HG03565 (cell line): ENCODE measurements at regions not wholly inside any gene's neighbourhood (a gene's known extent, or its start where the extent isn't known, plus 50 kb on each side); places are given as distances from the start of the nearest gene placed in this dataset.
A peak's percentile ranks its signal among the peaks of the same experiment; 100 is the strongest.
"Not testable (repeated sequence)": the region's sequence is repeated elsewhere in the genome, so short reads cannot be mapped to it uniquely, and the experiment has no call there.

Experiments
- ATAC-seq: cut with Tn5 transposase; IDR thresholded peaks from one replicate; pipeline ENCODE4 v1.9.1; 2021; ENCODE audit warnings: mild to moderate bottlenecking, moderate library complexity; ENCODE audit not compliant: unreplicated experiment

- ATAC-seq: not testable (repeated sequence)
Measured at GRCh38 chr21:5013455-5014304, 5507.7 kb upstream of the TPTE start.

GRCh38 chr21:5015187-5015586 lies 5506.2 kb upstream of the TPTE start:
- ATAC-seq: not testable (repeated sequence)

- peak; percentile 46 for ATAC-seq
Measured at GRCh38 chr21:5019120-5019519, 5502.3 kb upstream of the TPTE start.

GRCh38 chr21:5021815-5022214 lies 5499.6 kb upstream of the TPTE start:
- not testable (repeated sequence) for ATAC-seq

GRCh38 chr21:5022254-5022653 lies 5499.1 kb upstream of the TPTE start:
- ATAC-seq: not testable (repeated sequence)

- not testable (repeated sequence) for ATAC-seq
Measured at GRCh38 chr21:5022748-5023147, 5498.6 kb upstream of the TPTE start.

GRCh38 chr21:5035147-5035546 lies 5486.2 kb upstream of the TPTE start:
- not testable (repeated sequence) for ATAC-seq

GRCh38 chr21:5035587-5035986 lies 5485.8 kb upstream of the TPTE start:
- ATAC-seq: not testable (repeated sequence)

GRCh38 chr21:5037606-5038331 lies 5483.6 kb upstream of the TPTE start:
- not testable (repeated sequence) for ATAC-seq

GRCh38 chr21:5039926-5040325 lies 5481.5 kb upstream of the TPTE start:
- not testable (repeated sequence) for ATAC-seq

- not testable (repeated sequence) for ATAC-seq
Measured at GRCh38 chr21:5042583-5042982, 5478.8 kb upstream of the TPTE start.

- not testable (repeated sequence) for ATAC-seq
Measured at GRCh38 chr21:5044812-5045211, 5476.6 kb upstream of the TPTE start.

GRCh38 chr21:5051303-5052018 lies 5469.9 kb upstream of the TPTE start:
- not testable (repeated sequence) for ATAC-seq

GRCh38 chr21:5055027-5055754 lies 5466.2 kb upstream of the TPTE start:
- ATAC-seq: not testable (repeated sequence)

GRCh38 chr21:5055996-5056962 lies 5465.1 kb upstream of the TPTE start:
- ATAC-seq: not testable (repeated sequence)

- ATAC-seq: not testable (repeated sequence)
Measured at GRCh38 chr21:5057077-5057476, 5464.3 kb upstream of the TPTE start.

GRCh38 chr21:5060364-5061083 lies 5460.9 kb upstream of the TPTE start:
- ATAC-seq: not testable (repeated sequence)

- ATAC-seq: not testable (repeated sequence)
Measured at GRCh38 chr21:5064581-5065142, 5456.7 kb upstream of the TPTE start.
